Neural cell (in vitro differentiated cells): ENCODE measurements at regions not wholly inside any gene's neighbourhood (a gene's known extent, or its start where the extent isn't known, plus 50 kb on each side); places are given as distances from the start of the nearest gene placed in this dataset.

Source experiments
- EZH2 ChIP-seq: fragments of 200-600, 300-800 bp; shearing (Covaris generic), sonication (generic); IDR thresholded peaks from 2 replicates; pipeline ENCODE4 v1.6.1; 2014; ENCODE audit warnings: antibody characterized with exemption, low read length, borderline replicate concordance, mild to moderate bottlenecking; ENCODE audit not compliant: insufficient read depth, poor library complexity, severe bottlenecking
- RAD21 ChIP-seq: fragments of 450-650 bp; conservative IDR thresholded peaks from 2 replicates; pipeline ENCODE4 v1.6.1; 2014; ENCODE audit warnings: antibody characterized with exemption, mild to moderate bottlenecking, moderate library complexity
- SMC3 ChIP-seq: fragments of 450-650 bp; conservative IDR thresholded peaks from 2 replicates; pipeline ENCODE4 v1.6.1; 2014; ENCODE audit warnings: antibody characterized with exemption, mild to moderate bottlenecking, moderate library complexity; ENCODE audit not compliant: poor library complexity
- TF ChIP-seq, protein P1 (sequence below): IDR thresholded peaks from 2 replicates; pipeline ENCODE4 v1.6.1; 2012; ENCODE audit warnings: borderline replicate concordance
- TF ChIP-seq, protein P2 (sequence below): fragments of 450-650 bp; IDR thresholded peaks from 2 replicates; pipeline ENCODE4 v1.5.1; 2014; ENCODE audit warnings: antibody characterized with exemption, mild to moderate bottlenecking, moderate library complexity; ENCODE audit not compliant: poor library complexity, severe bottlenecking

DNA sequence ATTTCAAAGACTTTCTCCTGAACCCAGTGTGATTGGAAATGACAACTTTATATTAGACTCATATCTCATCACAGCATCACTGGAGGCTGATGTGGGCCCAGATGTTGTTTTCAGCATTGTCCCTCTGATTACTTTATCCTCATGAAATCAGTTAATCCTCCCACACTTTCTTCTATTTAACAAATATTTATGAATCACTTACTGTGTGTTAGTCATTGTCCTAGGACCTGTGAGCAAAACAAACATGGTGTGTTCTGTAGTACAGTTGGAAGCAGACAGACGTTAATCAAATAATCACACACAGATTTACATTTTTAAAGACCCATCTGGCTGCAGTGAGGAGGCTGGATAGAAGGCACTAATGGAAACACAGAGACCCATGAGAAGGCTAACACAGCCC is 383.7 kb downstream of the PRDM2 start:
- TF ChIP-seq, protein P1, sequence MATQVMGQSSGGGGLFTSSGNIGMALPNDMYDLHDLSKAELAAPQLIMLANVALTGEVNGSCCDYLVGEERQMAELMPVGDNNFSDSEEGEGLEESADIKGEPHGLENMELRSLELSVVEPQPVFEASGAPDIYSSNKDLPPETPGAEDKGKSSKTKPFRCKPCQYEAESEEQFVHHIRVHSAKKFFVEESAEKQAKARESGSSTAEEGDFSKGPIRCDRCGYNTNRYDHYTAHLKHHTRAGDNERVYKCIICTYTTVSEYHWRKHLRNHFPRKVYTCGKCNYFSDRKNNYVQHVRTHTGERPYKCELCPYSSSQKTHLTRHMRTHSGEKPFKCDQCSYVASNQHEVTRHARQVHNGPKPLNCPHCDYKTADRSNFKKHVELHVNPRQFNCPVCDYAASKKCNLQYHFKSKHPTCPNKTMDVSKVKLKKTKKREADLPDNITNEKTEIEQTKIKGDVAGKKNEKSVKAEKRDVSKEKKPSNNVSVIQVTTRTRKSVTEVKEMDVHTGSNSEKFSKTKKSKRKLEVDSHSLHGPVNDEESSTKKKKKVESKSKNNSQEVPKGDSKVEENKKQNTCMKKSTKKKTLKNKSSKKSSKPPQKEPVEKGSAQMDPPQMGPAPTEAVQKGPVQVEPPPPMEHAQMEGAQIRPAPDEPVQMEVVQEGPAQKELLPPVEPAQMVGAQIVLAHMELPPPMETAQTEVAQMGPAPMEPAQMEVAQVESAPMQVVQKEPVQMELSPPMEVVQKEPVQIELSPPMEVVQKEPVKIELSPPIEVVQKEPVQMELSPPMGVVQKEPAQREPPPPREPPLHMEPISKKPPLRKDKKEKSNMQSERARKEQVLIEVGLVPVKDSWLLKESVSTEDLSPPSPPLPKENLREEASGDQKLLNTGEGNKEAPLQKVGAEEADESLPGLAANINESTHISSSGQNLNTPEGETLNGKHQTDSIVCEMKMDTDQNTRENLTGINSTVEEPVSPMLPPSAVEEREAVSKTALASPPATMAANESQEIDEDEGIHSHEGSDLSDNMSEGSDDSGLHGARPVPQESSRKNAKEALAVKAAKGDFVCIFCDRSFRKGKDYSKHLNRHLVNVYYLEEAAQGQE: no peak
- TF ChIP-seq EZH2 (no peak), SMC3 (no peak), RAD21 (no peak)
- TF ChIP-seq, protein P2, sequence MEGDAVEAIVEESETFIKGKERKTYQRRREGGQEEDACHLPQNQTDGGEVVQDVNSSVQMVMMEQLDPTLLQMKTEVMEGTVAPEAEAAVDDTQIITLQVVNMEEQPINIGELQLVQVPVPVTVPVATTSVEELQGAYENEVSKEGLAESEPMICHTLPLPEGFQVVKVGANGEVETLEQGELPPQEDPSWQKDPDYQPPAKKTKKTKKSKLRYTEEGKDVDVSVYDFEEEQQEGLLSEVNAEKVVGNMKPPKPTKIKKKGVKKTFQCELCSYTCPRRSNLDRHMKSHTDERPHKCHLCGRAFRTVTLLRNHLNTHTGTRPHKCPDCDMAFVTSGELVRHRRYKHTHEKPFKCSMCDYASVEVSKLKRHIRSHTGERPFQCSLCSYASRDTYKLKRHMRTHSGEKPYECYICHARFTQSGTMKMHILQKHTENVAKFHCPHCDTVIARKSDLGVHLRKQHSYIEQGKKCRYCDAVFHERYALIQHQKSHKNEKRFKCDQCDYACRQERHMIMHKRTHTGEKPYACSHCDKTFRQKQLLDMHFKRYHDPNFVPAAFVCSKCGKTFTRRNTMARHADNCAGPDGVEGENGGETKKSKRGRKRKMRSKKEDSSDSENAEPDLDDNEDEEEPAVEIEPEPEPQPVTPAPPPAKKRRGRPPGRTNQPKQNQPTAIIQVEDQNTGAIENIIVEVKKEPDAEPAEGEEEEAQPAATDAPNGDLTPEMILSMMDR: no peak
